Limb (tissue), 2 donors: ENCODE measurements at regions not wholly inside any gene's neighbourhood (a gene's known extent, or its start where the extent isn't known, plus 50 kb on each side); places are given as distances from the start of the nearest gene placed in this dataset.

ENCODE experiments used
- DNase-seq, 2 donors: peaks; one replicate each; pipeline ENCODE4 v3.0.0-alpha.2; 2016; ENCODE audit errors: extremely low spot score in 2 of 2

- DNase-seq: no peak
These were observed 63.3 kb upstream of the TAF1L start for GRCh38 chr9:32698706-32699277.

- no peak for DNase-seq
These were observed 66.0 kb upstream of the TAF1L start for GRCh38 chr9:32701321-32702022.

- DNase-seq: no peak
These were observed 68.2 kb upstream of the TAF1L start for GRCh38 chr9:32703635-32704034.

GRCh38 chr9:32704343-32704742 is 68.9 kb upstream of the TAF1L start:
- no peak for DNase-seq

GRCh38 chr9:32705059-32705458 is 69.6 kb upstream of the TAF1L start:
- no peak for DNase-seq

- no peak for DNase-seq
These were observed 70.7 kb upstream of the TAF1L start for GRCh38 chr9:32706004-32706724.

- no peak for DNase-seq
These were observed 71.2 kb upstream of the TAF1L start for GRCh38 chr9:32706725-32707100.

- no peak for DNase-seq
These were observed 71.9 kb upstream of the TAF1L start for GRCh38 chr9:32707326-32707725.

GRCh38 chr9:32708480-32709150 is 73.1 kb upstream of the TAF1L start:
- no peak for DNase-seq

GRCh38 chr9:32709871-32710270 is 73.5 kb upstream of the TMEM215 start:
- DNase-seq: no peak

GRCh38 chr9:32716425-32716824 is 66.9 kb upstream of the TMEM215 start:
- no peak for DNase-seq

- no peak for DNase-seq
These were observed 66.3 kb upstream of the TMEM215 start for GRCh38 chr9:32716955-32717543.

- DNase-seq: peak in 1 of 2 donors; percentile 3
These were observed 60.6 kb upstream of the TMEM215 start for GRCh38 chr9:32722704-32723103.

- DNase-seq: peak in 1 of 2 donors; percentile 13
These were observed 59.5 kb upstream of the TMEM215 start for GRCh38 chr9:32723789-32724325.

- no peak for DNase-seq
These were observed 58.1 kb upstream of the TMEM215 start for GRCh38 chr9:32725066-32725860.

- no peak for DNase-seq
These were observed 55.2 kb upstream of the TMEM215 start for GRCh38 chr9:32728181-32728580.
